ENCODE measurements at regions not wholly inside any gene's neighbourhood (a gene's known extent, or its start where the extent isn't known, plus 50 kb on each side); places are given as distances from the start of the nearest gene placed in this dataset.

- TF ChIP-seq YY1 (IDR thresholded peaks at IDR 0.05; ENCODE audit: insufficient read depth, insufficient read length) = no peak
- TF ChIP-seq ZNF274 (IDR thresholded peaks at IDR 0.05; ENCODE audit: low read depth, low read length) = no peak
- no peak for TF ChIP-seq SUZ12 (IDR thresholded peaks at IDR 0.05; ENCODE audit: extremely low read depth, insufficient read depth, insufficient read length)
These were observed 100.4 kb downstream of the EN1 start for GRCh38 chr2:118747066-118747465.

Data from NT2/D1 (cell line).